Stomach (tissue), 4 donors: ENCODE measurements at regions not wholly inside any gene's neighbourhood (a gene's known extent, or its start where the extent isn't known, plus 50 kb on each side); places are given as distances from the start of the nearest gene placed in this dataset.

Experiments used
- CTCF ChIP-seq, 7 experiments: fragments of 450-650 bp in 4 of 7; fragments of 200-600 bp in 3 of 7; sonication (generic) in 3 of 7; IDR thresholded peaks; one replicate each; pipeline ENCODE4 v1.5.1; 2016 to 2019; ENCODE audit warnings: antibody characterized with exemption in 7 of 7, control low read depth in 2 of 7, mild to moderate bottlenecking in 1 of 7
- POLR2A ChIP-seq, 4 donors: fragments of 450-650 bp; IDR thresholded peaks; one replicate each; pipeline ENCODE4 v1.6.1; 2016; ENCODE audit warnings: antibody characterized with exemption in 4 of 4, control low read depth in 2 of 4, mild to moderate bottlenecking in 1 of 4, moderate library complexity in 1 of 4

GRCh38 chr2:15061268-15061667 is 428.8 kb downstream of the LRATD1 start:
- TF ChIP-seq CTCF (IDR thresholded peaks at IDR 0.05), result no peak
- no peak for TF ChIP-seq POLR2A (IDR thresholded peaks at IDR 0.05)
